Umbilical cord (tissue), 1 donor: ENCODE measurements at regions not wholly inside any gene's neighbourhood (a gene's known extent, or its start where the extent isn't known, plus 50 kb on each side); places are given as distances from the start of the nearest gene placed in this dataset.
A peak's percentile ranks its signal among the peaks of the same experiment; 100 is the strongest.
"Not testable (repeated sequence)": the region's sequence is repeated elsewhere in the genome, so short reads cannot be mapped to it uniquely, and the experiment has no call there.

Experiments
- DNase-seq: peaks from one replicate; pipeline ENCODE4 v3.0.0-alpha.2; 2015; ENCODE audit warnings: low spot score

- no peak for DNase-seq
Observed at GRCh38 chr6:115442323-115442722, 618.4 kb downstream of the FRK start.

DNA sequence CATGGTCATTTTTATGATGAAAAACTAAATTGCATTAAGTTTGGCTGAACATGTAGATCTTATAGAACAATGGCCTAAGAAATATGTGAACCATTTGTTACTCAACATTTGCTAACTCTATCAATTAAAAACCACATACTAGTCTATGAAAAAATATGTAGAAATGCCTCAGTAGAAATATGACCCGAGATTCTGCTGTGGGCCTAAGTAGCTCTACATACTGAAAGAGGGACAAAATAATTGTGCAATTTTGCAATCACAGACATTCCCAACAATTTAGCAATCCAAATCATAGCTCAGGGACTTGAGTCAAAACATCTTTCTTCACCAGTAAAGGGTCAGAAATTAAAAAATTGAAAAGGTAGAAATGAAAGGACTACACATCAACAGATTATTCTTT, 619.0 kb downstream of the FRK start:
- no peak for DNase-seq

DNA sequence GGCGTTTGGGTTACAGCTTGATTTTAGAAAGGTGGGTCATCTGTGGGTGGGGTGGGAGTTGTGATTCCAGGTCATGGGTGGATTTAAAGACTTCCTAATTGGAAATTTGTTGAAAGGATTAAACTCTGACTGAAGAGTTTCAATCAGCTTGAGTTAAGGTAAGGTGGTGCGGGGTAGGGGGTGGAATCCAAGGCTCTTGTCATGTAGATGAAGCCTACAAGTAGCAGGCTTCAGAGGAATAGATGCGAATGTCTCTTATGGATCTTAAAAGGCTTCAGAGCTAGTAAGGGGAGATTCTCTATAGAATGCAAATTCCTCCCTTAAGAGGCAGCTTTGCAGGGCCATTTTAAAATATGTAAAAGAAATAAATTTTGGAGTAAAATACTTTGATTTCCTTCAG, 645.3 kb downstream of the FRK start:
- no peak for DNase-seq

DNA sequence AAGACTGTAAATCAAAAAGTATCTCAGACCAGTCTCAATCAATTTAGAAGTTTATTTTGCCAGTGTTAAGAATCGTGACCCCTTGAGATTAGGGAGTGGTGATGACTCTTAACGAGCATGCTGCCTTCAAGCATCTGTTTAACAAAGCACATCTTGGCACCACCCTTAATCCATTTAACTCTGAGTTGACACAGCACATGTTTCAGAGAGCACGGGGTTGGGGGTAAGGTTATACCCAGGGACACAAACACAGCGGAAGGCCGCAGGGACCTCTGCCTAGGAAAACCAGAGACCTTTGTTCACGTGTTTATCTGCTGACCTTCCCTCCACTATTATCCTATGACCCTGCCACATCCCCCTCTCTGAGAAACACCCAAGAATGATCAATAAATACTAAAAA, 645.8 kb downstream of the FRK start:
- not testable (repeated sequence) for DNase-seq

GRCh38 chr6:115411756-115412155, 648.9 kb downstream of the FRK start:
- no peak for DNase-seq

GRCh38 chr6:115404446-115404845, 656.2 kb downstream of the FRK start:
- DNase-seq, result no peak

GRCh38 chr6:115398607-115399006, 662.1 kb downstream of the FRK start:
- DNase-seq, result no peak

DNA sequence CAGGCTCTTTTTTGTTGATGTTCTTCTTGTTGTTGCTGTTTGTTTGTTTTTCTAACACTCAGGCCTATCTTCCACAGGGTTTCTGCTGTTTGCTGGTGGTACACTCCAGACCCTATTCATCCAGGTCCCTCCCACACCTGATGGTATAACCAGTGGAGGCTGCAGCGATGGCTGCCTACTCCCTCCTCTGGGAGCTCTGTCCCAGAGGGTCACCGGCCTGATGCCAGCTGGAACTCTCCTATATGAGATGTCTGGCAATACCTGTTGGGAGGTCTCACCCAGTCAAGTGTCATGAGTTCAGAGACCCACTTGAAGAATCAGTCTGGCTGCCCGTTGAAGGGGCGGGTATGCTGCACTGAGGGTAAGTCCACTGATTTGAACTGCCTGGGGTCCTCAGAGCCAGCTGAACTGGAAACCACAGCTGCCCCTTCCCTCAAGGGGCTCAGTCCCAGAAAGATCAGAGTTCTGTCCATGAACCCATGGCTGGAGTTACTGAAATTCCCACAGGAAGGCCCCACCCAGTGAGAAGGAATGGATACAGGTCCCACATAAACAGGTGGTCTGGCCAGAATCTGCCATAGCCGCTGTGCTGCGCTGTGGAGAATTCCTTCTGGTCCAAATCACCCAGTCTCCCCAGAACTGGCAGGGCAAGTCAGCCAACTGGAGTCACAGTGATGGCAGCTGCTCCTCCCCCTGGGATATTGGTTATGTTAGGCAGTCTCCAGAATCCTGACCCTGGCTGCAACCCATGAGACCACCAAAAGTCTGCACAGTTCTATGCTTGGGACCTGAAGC, 664.4 kb downstream of the FRK start:
- no peak for DNase-seq

- DNase-seq, result no peak
Observed at GRCh38 chr6:115393821-115394220, 666.9 kb downstream of the FRK start.

DNA sequence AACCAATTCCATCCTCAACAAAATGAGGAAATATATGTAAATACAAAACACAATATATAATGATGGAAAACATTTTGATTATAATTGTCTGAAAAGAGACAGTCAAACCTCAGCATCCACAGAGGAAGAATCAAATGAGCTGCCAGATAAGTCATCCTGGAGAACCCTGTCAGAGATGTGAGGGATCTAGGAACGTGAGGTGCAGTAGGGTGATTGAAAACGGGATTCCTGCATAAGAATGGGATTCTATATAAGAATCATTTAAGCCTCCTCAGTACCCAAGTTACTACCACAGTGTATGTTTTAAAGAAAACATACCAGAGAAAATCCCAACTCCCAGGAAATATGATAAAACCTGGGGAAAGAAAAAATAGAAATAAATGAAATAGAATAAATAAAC, 690.5 kb downstream of the FRK start:
- DNase-seq, result no peak

DNA sequence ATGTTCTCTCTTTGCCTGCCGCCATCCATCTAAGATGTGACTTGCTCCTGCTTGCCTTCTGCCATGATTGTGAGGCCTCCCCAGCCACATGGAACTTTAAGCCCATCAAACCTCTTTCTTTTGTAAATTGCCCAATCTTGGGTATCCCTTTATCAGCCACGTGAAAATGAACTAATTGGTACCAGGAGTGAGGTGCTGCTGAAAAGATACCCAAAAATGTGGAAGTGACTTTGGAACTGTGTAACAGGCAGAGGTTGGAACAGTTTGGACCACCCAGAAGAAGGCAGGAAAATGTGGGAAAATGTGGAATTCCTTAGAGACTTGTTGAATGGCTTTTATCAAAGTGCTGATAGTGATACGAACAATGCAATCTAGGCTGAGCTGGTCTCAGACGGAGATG, 694.9 kb downstream of the FRK start:
- no peak for DNase-seq

- peak; percentile 14 for DNase-seq
Observed at GRCh38 chr6:115363379-115363778, 697.3 kb downstream of the FRK start.

DNA sequence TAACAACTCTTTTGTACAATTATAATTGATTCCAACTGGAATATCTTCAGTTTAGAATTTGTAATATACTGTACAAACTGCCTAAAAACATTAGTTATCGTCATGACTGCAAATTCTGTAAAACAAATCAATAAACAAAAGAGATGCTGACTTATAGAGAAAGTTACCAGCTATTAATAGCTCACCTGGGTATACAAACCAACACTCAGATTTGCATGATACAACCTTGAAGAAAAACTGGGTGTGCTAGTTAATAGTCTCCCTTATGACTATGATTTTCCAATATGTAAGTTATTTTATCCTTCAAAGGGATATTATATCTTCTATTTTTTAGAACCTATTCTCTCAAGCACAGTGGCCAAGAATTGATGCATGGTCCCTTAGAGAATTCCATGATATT, 698.5 kb downstream of the FRK start:
- DNase-seq, result no peak

- no peak for DNase-seq
Observed at GRCh38 chr6:115360602-115361325, 699.9 kb downstream of the FRK start.

- no peak for DNase-seq
Observed at GRCh38 chr6:115358616-115359015, 702.1 kb downstream of the FRK start.

GRCh38 chr6:115356371-115356770, 704.3 kb downstream of the FRK start:
- DNase-seq, result no peak

- DNase-seq, result no peak
Observed at GRCh38 chr6:115323001-115323400, 737.7 kb downstream of the FRK start.

DNA sequence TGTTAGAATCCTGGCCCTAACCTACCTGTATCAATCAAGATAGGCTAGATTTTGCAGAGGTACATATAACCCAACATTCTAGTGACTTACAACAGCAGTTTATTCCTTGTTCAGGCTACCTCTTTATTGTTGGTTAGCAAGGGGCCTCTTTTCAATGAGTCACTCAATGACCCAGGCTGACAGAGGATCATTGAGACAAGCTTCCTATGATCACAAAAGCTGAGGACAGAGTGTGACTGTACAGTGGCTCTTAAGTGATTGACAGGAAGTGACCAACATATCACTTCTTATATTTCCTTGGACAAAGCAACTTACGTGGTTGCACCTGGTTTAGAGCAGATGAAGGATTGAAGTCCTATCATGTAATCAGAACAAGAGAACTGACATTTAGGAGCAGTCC, 740.9 kb downstream of the FRK start:
- DNase-seq, result no peak

DNA sequence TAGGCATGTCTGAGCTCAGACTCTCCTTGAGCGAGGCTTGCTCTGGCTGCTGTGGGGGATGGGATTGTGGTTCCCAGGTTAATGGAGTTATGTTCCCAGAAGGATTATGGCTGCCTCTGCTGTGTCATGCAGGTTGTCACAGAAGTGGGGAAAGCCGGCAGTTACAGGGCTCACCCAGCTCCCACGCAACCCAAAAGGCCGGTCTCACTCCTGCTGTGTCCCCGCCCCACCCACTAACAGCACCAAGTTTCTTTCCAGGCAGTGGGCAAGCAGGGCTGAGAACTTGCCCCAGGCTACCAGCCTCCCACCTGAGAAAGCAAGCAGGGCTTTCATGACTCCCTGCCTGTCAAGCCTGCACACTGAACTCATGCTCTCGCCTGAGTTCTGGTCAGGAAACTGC, 750.5 kb downstream of the FRK start:
- no peak for DNase-seq

- DNase-seq, result no peak
Observed at GRCh38 chr6:115302731-115303130, 758.0 kb downstream of the FRK start.

- no peak for DNase-seq
Observed at GRCh38 chr6:115287467-115287866, 773.2 kb downstream of the FRK start.

GRCh38 chr6:115276881-115277565, 783.7 kb downstream of the FRK start:
- no peak for DNase-seq

- DNase-seq, result no peak
Observed at GRCh38 chr6:115272311-115272710, 788.4 kb downstream of the FRK start.
